Suprapubic skin (tissue), 4 donors: ENCODE measurements at regions not wholly inside any gene's neighbourhood (a gene's known extent, or its start where the extent isn't known, plus 50 kb on each side); places are given as distances from the start of the nearest gene placed in this dataset.

Experiments used
- CTCF ChIP-seq, 2 donors: fragments of 200-600 bp in 1 of 2; fragments of 450-650 bp in 1 of 2; sonication (generic) in 1 of 2; IDR thresholded peaks; one replicate each; pipeline ENCODE4 v1.5.1; 2016 to 2019; ENCODE audit warnings: antibody characterized with exemption in 2 of 2, mild to moderate bottlenecking in 1 of 2, moderate library complexity in 1 of 2
- POLR2A ChIP-seq, 2 donors: fragments of 450-650 bp; IDR thresholded peaks; one replicate each; pipeline ENCODE4 v1.6.1; 2017; ENCODE audit warnings: antibody characterized with exemption in 2 of 2, mild to moderate bottlenecking in 2 of 2, moderate library complexity in 2 of 2
- POLR2AphosphoS5 ChIP-seq, 3 donors: sonication (generic); formaldehyde crosslinking; IDR thresholded peaks; one replicate each; pipeline ENCODE4 v1.6.1; 2017; ENCODE audit warnings: antibody characterized with exemption in 3 of 3

GRCh38 chr12:93140325-93140724 lies 211.2 kb upstream of the EEA1 start:
- TF ChIP-seq CTCF (IDR thresholded peaks at IDR 0.05) (no peak), POLR2A (IDR thresholded peaks at IDR 0.05) (no peak), POLR2AphosphoS5 (IDR thresholded peaks at IDR 0.05) (no peak)
